ENCODE measurements at regions not wholly inside any gene's neighbourhood (a gene's known extent, or its start where the extent isn't known, plus 50 kb on each side); places are given as distances from the start of the nearest gene placed in this dataset.
A peak's percentile ranks its signal among the peaks of the same experiment; 100 is the strongest.
"Not testable (repeated sequence)": the region's sequence is repeated elsewhere in the genome, so short reads cannot be mapped to it uniquely, and the experiment has no call there.

DNA sequence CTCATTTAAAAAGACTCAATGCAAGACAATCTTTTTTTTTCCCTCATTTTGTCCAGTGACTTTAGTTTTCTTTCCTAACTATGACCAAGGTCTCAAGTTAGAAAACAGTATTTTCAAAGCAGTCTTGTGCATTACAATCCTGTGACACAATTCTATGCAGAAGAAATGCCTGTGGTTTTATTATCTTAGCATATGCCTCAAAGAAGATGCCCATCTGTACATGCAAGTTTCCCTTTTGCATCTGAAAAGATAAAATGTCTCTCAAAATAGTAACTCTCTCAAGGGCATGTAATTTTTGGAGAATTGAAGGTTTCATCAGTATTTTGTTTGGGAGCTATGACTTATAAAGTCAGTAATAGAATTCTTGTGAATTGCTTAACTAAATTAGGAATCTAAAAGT lies 292.0 kb upstream of the SUCLG2 start:
- no peak for TF ChIP-seq Cebpa-rat (IDR thresholded peaks at IDR 0.05)
- peaks cover 0 to 44% (median 23%) of the 10 kb centered on the region in 11 experiments; a peak in 15 of 22 replicates for H3K9me3 ChIP-seq (replicated peaks in 1 of 11)
- H3K4me2 ChIP-seq: peak overlapping the region in 4 of 11 experiments; percentile 8 to 47 (median 23); a peak in 6 of 22 replicates
- no peak overlapping the region for H3K9ac ChIP-seq
- no peaks in the 10 kb centered on the region for H3K27me3 ChIP-seq
- no peak overlapping the region for H3K4me3 ChIP-seq
- H4K20me1 ChIP-seq: no peaks in the 10 kb centered on the region
- H3K4me1 ChIP-seq: peaks cover 4 to 25% (median 11%) of the 10 kb centered on the region in 10 experiments; a peak in 15 of 20 replicates
- no peak overlapping the region for H3K27ac ChIP-seq
- H3K36me3 ChIP-seq: 0 out of 22 replicates have a peak, but pooled peaks cover 0 to 4% (median 0%) of the 10 kb centered on the region in 11 experiments

DNA sequence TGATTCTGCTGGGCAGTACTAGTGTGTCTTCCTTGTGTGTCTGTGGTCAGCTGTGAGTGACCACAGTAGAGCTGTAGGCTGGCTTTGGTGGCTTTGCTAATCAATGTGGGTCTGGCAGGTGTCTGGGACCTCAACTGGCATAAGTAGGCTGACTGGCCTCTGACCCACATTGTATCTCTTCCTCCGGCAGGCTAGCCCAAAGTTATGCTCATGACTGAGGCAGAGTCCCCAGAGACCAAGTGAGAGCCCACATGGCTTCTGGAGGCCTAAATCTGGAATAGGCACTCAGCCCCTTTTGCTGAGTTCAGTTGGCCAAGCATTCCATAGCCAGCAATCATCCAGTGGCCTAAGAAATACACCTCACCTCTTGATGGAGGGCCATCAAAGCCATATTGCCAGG lies 289.1 kb upstream of the SUCLG2 start:
- peaks cover 0 to 33% (median 20%) of the 10 kb centered on the region in 11 experiments; a peak in 15 of 22 replicates for H3K9me3 ChIP-seq (replicated peaks in 1 of 11)
- no peak for TF ChIP-seq Cebpa-rat (IDR thresholded peaks at IDR 0.05)
- H3K36me3 ChIP-seq: 0 out of 22 replicates have a peak, but pooled peaks cover 0 to 4% (median 0%) of the 10 kb centered on the region in 11 experiments
- no peak overlapping the region; a peak in 1 of 22 replicates for H3K4me2 ChIP-seq
- H3K4me3 ChIP-seq: no peak overlapping the region
- H3K9ac ChIP-seq: no peak overlapping the region
- no peaks in the 10 kb centered on the region for H3K27me3 ChIP-seq
- peaks cover 6 to 27% (median 20%) of the 10 kb centered on the region in 10 experiments; a peak in 18 of 20 replicates for H3K4me1 ChIP-seq
- no peaks in the 10 kb centered on the region for H4K20me1 ChIP-seq
- no peak overlapping the region for H3K27ac ChIP-seq

GRCh38 chr3:67941433-67942030 lies 287.1 kb upstream of the SUCLG2 start:
- no peaks in the 10 kb centered on the region for H4K20me1 ChIP-seq
- H3K4me3 ChIP-seq: no peak overlapping the region
- no peak for TF ChIP-seq Cebpa-rat (IDR thresholded peaks at IDR 0.05)
- H3K4me2 ChIP-seq: peak overlapping the region in 1 of 11 experiments; percentile 63; a peak in 3 of 22 replicates
- peak overlapping the region in 1 of 11 experiments; percentile 57; a peak in 2 of 22 replicates for H3K9ac ChIP-seq
- 0 out of 22 replicates have a peak, but pooled peaks cover 0 to 4% (median 0%) of the 10 kb centered on the region in 11 experiments for H3K36me3 ChIP-seq
- peaks cover 0 to 21% (median 8%) of the 10 kb centered on the region in 10 experiments; a peak in 11 of 20 replicates for H3K4me1 ChIP-seq
- H3K9me3 ChIP-seq (replicated peaks in 1 of 11): peaks cover 0 to 30% (median 13%) of the 10 kb centered on the region in 11 experiments; a peak in 16 of 22 replicates
- H3K27ac ChIP-seq: peak overlapping the region in 4 of 11 experiments; percentile 78 to 96 (median 86); a peak in 8 of 22 replicates
- H3K27me3 ChIP-seq: no peaks in the 10 kb centered on the region

- Histone ChIP-seq H3K4me1 (peaks cover 0 to 21% (median 3%) of the 10 kb centered on the region in 10 experiments; a peak in 7 of 20 replicates), H3K4me3 (no peak overlapping the region), H3K9ac (peak overlapping the region in 4 of 11 experiments; percentile 13 to 69 (median 62); a peak in 5 of 22 replicates), H3K4me2 (peak overlapping the region in 4 of 11 experiments; percentile 23 to 70 (median 46); a peak in 6 of 22 replicates), H3K27me3 (no peaks in the 10 kb centered on the region), H4K20me1 (no peaks in the 10 kb centered on the region), H3K27ac (peak overlapping the region in 7 of 11 experiments; percentile 53 to 96 (median 78); a peak in 13 of 22 replicates), H3K36me3 (peaks cover 0 to under 1% (median 0%) of the 10 kb centered on the region in 11 experiments; a peak in 1 of 22 replicates), H3K9me3 (replicated peaks in 1 of 11) (peaks cover 6 to 36% (median 20%) of the 10 kb centered on the region in 11 experiments)
- no peak for TF ChIP-seq Cebpa-rat (IDR thresholded peaks at IDR 0.05)
These were observed 286.0 kb upstream of the SUCLG2 start for GRCh38 chr3:67940210-67940952.

DNA sequence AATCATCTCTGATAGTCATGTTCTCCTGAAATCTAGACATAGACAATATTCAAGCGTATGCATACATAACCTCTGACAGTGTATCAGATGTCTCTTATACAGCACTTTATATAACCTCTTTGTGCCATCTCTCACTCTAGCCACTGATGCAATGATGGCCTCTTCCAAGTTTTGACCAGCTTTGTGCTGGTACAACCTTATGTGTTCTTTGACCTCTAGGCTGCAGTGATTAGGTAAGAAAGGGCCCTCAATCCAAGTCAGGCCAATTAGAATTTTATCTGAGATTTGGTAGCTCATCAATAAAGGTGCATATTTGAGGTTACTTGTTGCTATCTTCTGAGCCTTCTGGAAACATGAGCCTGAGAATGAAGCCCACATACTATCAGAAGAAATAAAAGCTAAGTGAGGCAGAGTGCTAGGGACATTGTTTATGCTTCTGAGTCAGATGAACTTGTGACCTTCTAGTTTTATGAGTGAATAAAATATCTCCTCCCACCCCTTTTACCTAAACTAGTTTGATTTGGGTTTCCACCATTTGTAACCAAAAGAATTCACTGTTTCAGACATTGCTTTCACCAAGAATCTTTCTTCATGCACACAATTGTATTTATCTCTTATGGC lies 283.2 kb upstream of the SUCLG2 start:
- Histone ChIP-seq H3K4me3 (no peak overlapping the region), H3K9ac (no peak overlapping the region), H3K4me2 (no peak overlapping the region), H3K27ac (no peak overlapping the region), H3K9me3 (replicated peaks in 1 of 11) (peaks cover 9 to 37% (median 24%) of the 10 kb centered on the region in 11 experiments; a peak in 21 of 22 replicates), H3K4me1 (peaks cover 0 to 21% (median 0%) of the 10 kb centered on the region in 10 experiments; a peak in 6 of 20 replicates), H3K36me3 (peaks cover 0 to 3% (median 0%) of the 10 kb centered on the region in 11 experiments; a peak in 1 of 22 replicates), H3K27me3 (no peaks in the 10 kb centered on the region), H4K20me1 (no peaks in the 10 kb centered on the region)
- TF ChIP-seq Cebpa-rat (IDR thresholded peaks at IDR 0.05): no peak

DNA sequence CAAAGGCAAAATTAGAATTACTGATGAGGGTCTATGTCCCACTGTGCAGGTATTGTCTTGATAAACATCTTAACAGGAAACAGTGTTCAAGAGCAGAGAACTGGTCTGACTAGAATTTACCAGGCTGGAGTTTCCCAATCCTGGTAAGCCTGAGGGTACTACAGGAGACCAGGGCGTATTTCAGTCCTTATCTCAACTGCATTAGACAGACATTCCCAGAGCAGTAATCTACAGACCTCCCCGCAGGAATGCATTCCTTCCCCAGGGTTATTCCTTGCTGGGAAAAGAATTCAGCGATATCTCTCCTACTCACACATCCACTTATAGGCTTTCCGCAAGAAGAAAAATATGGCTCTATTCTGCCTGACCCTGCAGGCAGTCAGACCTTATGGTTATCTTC lies 276.0 kb upstream of the SUCLG2 start:
- H3K9ac ChIP-seq, H3K27ac ChIP-seq, H3K27me3 ChIP-seq, H3K4me1 ChIP-seq, H3K4me3 ChIP-seq, H3K36me3 ChIP-seq, H4K20me1 ChIP-seq, H3K4me2 ChIP-seq: not testable (repeated sequence)
- peaks cover 2 to 16% (median 10%) of the 10 kb centered on the region in 11 experiments; a peak in 21 of 22 replicates for H3K9me3 ChIP-seq (replicated peaks in 1 of 11)

GRCh38 chr3:67923796-67924195 lies 269.4 kb upstream of the SUCLG2 start:
- Histone ChIP-seq H3K9ac (no peak overlapping the region), H4K20me1 (no peaks in the 10 kb centered on the region), H3K27me3 (no peaks in the 10 kb centered on the region), H3K27ac (no peak overlapping the region), H3K9me3 (replicated peaks in 1 of 11) (peaks cover 3 to 24% (median 9%) of the 10 kb centered on the region in 11 experiments; a peak in 17 of 22 replicates), H3K4me1 (no peaks in the 10 kb centered on the region), H3K4me2 (no peak overlapping the region), H3K4me3 (no peak overlapping the region), H3K36me3 (no peaks in the 10 kb centered on the region)
- no peak for TF ChIP-seq Cebpa-rat (IDR thresholded peaks at IDR 0.05)

DNA sequence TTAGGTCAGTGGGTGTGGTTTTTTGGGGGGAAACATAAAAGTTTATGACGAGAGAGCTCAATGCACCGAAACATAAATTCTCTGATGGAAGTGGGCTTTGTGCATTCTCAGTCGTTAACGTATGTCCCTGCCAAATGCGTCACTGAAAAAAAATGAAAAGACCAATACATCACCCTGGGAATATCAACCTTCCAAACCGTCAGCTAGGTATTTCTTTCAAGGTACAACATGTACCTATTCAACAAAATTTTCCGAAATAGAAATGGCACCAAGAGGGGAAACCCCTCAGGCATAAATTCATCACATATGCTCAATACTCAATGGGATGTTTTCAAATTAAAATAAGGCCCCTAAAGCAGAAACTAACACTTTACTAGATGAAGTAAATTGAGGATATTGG lies 266.6 kb upstream of the SUCLG2 start:
- no peaks in the 10 kb centered on the region for H3K36me3 ChIP-seq
- H4K20me1 ChIP-seq: no peaks in the 10 kb centered on the region
- TF ChIP-seq Cebpa-rat (IDR thresholded peaks at IDR 0.05): no peak
- no peak overlapping the region for H3K4me2 ChIP-seq
- peaks cover 3 to 32% (median 9%) of the 10 kb centered on the region in 11 experiments; a peak in 17 of 22 replicates for H3K9me3 ChIP-seq (replicated peaks in 1 of 11)
- no peak overlapping the region for H3K4me3 ChIP-seq
- no peak overlapping the region for H3K9ac ChIP-seq
- H3K4me1 ChIP-seq: peaks cover 0 to 18% (median 12%) of the 10 kb centered on the region in 10 experiments; a peak in 16 of 20 replicates
- H3K27ac ChIP-seq: no peak overlapping the region
- H3K27me3 ChIP-seq: no peaks in the 10 kb centered on the region
